Mesendoderm (in vitro differentiated cells): ENCODE measurements at regions not wholly inside any gene's neighbourhood (a gene's known extent, or its start where the extent isn't known, plus 50 kb on each side); places are given as distances from the start of the nearest gene placed in this dataset.

ENCODE experiments used
- DNase-seq: peaks from one replicate; pipeline ENCODE4 v3.0.0; 2013
- H2AK5ac ChIP-seq: 2 replicates; pipeline ENCODE4 v1.6.1; 2013; ENCODE audit warnings: low read length, inconsistent platforms
- H2BK120ac ChIP-seq: 2 replicates; pipeline ENCODE4 v1.6.1; 2013; ENCODE audit warnings: low read depth, mild to moderate bottlenecking, low read length, moderate library complexity, mixed read lengths
- H2BK15ac ChIP-seq: replicated peaks from 2 replicates; pipeline ENCODE4 v1.6.1; 2013; ENCODE audit warnings: low read depth, mild to moderate bottlenecking, moderate library complexity
- H2BK5ac ChIP-seq: 2 replicates; pipeline ENCODE4 v1.6.1; 2013; ENCODE audit warnings: low read length, inconsistent platforms
- H3K18ac ChIP-seq: 2 replicates; pipeline ENCODE4 v1.6.1; 2013; ENCODE audit warnings: mild to moderate bottlenecking, low read length, mixed read lengths
- H3K23ac ChIP-seq: one replicate; pipeline ENCODE4 v1.6.1; 2013; ENCODE audit warnings: low read length
- H3K27ac ChIP-seq: 2 replicates; pipeline ENCODE4 v1.5.1; 2013; ENCODE audit warnings: low read depth, mild to moderate bottlenecking, inconsistent platforms, low read length, moderate library complexity
- H3K27me3 ChIP-seq: 2 replicates; pipeline ENCODE4 v1.6.1; 2013; ENCODE audit warnings: low read length, control low read depth, mild to moderate bottlenecking, inconsistent platforms; ENCODE audit not compliant: insufficient read depth, poor library complexity
- H3K36me3 ChIP-seq: 2 replicates; pipeline ENCODE4 v1.6.1; 2013; ENCODE audit warnings: low read length, inconsistent platforms; ENCODE audit not compliant: control insufficient read depth, insufficient read depth
- H3K4ac ChIP-seq: one replicate; pipeline ENCODE4 v1.6.1; 2013; ENCODE audit warnings: low read depth, mild to moderate bottlenecking, low read length, moderate library complexity
- H3K4me1 ChIP-seq: 2 replicates; pipeline ENCODE4 v1.6.1; 2013; ENCODE audit warnings: low read depth, low read length, inconsistent platforms; ENCODE audit not compliant: control insufficient read depth
- H3K4me2 ChIP-seq: 2 replicates; pipeline ENCODE4 v1.6.1; 2013; ENCODE audit warnings: low read length
- H3K4me3 ChIP-seq: 2 replicates; pipeline ENCODE4 v1.5.1; 2013; ENCODE audit warnings: mild to moderate bottlenecking, low read length
- H3K56ac ChIP-seq: one replicate; pipeline ENCODE4 v1.6.1; 2013; ENCODE audit warnings: low read length
- H3K79me1 ChIP-seq: 2 replicates; pipeline ENCODE4 v1.6.1; 2013; ENCODE audit warnings: low read length, inconsistent platforms
- H3K79me2 ChIP-seq: 2 replicates; pipeline ENCODE4 v1.6.1; 2013; ENCODE audit warnings: mild to moderate bottlenecking, low read length; ENCODE audit not compliant: control insufficient read depth, insufficient read depth
- H3K9ac ChIP-seq: 2 replicates; pipeline ENCODE4 v1.6.1; 2013; ENCODE audit warnings: low read length, inconsistent platforms
- H4K5ac ChIP-seq: one replicate; pipeline ENCODE4 v1.6.1; 2013; ENCODE audit warnings: low read length
- H4K8ac ChIP-seq: one replicate; pipeline ENCODE4 v1.6.1; 2013; ENCODE audit warnings: low read depth, mild to moderate bottlenecking, control low read depth, low read length, moderate library complexity
- WGBS: extraction: QIAGEN DNeasy Blood & Tissue Kit; methylation state at CpG from one replicate; pipeline ENCODE4 v1.1.7; 2013; ENCODE audit warnings: low lambda C conversion rate, missing lambda C conversion rate; ENCODE audit not compliant: insufficient coverage; ENCODE audit errors: extremely low coverage; 5-methylcytosine and 5-hydroxymethylcytosine counted together

GRCh38 chr15:99895956-99896311 is 162.7 kb upstream of the LYSMD4 start:
- no peak overlapping the region for H3K4ac ChIP-seq

GRCh38 chr15:99895189-99895955 is 162.1 kb upstream of the LYSMD4 start:
- Histone ChIP-seq H2AK5ac (no peak overlapping the region), H3K79me1 (no peaks in the 10 kb centered on the region), H3K4me3 (no peak overlapping the region), H4K8ac (no peak overlapping the region), H3K36me3 (no peaks in the 10 kb centered on the region), H3K56ac (no peak overlapping the region), H3K9ac (no peak overlapping the region), H3K23ac (no peak overlapping the region), H4K5ac (no peak overlapping the region), H3K4ac (no peak overlapping the region), H3K4me2 (no peak overlapping the region), H3K27me3 (no peaks in the 10 kb centered on the region), H2BK5ac (no peak overlapping the region), H3K18ac (no peak overlapping the region), H2BK15ac (no peak overlapping the region), H2BK120ac (no peak overlapping the region), H3K4me1 (no peaks in the 10 kb centered on the region), H3K27ac (no peak overlapping the region), H3K79me2 (no peaks in the 10 kb centered on the region)
- WGBS = no CpG with 5 or more reads among the region's 4 CpGs
- no peak for DNase-seq

More at GRCh38 chr15:99895956-99896311, 162.7 kb upstream of the LYSMD4 start:
- no peak for DNase-seq
- H2BK5ac ChIP-seq = no peak overlapping the region
- no peak overlapping the region for H2AK5ac ChIP-seq
- no peak overlapping the region for H2BK120ac ChIP-seq
- H3K4me2 ChIP-seq = no peak overlapping the region
- no peaks in the 10 kb centered on the region for H3K36me3 ChIP-seq
- no peak overlapping the region for H3K56ac ChIP-seq
- H4K8ac ChIP-seq = no peak overlapping the region
- no peaks in the 10 kb centered on the region for H3K79me1 ChIP-seq
- H3K27me3 ChIP-seq = no peaks in the 10 kb centered on the region
- no peak overlapping the region for H2BK15ac ChIP-seq
- no peaks in the 10 kb centered on the region for H3K79me2 ChIP-seq
- H3K23ac ChIP-seq = no peak overlapping the region
- H3K4me3 ChIP-seq = no peak overlapping the region
- H3K27ac ChIP-seq = no peak overlapping the region
- 100% methylated on average over 1 of the region's 4 CpGs for WGBS
- H4K5ac ChIP-seq = no peak overlapping the region
- no peak overlapping the region for H3K9ac ChIP-seq
- H3K18ac ChIP-seq = no peak overlapping the region
- no peaks in the 10 kb centered on the region for H3K4me1 ChIP-seq

GRCh38 chr15:99878835-99879234 is 145.6 kb upstream of the LYSMD4 start:
- Histone ChIP-seq H3K79me1 (no peaks in the 10 kb centered on the region), H3K36me3 (no peaks in the 10 kb centered on the region), H3K27me3 (no peaks in the 10 kb centered on the region), H2BK5ac (no peak overlapping the region), H3K9ac (no peak overlapping the region), H4K8ac (no peak overlapping the region), H3K4me3 (no peak overlapping the region), H2BK15ac (no peak overlapping the region), H4K5ac (no peak overlapping the region), H3K4me1 (no peaks in the 10 kb centered on the region), H3K4me2 (no peak overlapping the region), H3K27ac (no peak overlapping the region), H3K56ac (no peak overlapping the region), H2AK5ac (no peak overlapping the region), H3K18ac (no peak overlapping the region), H3K79me2 (no peaks in the 10 kb centered on the region), H3K23ac (no peak overlapping the region), H3K4ac (no peak overlapping the region), H2BK120ac (no peak overlapping the region)
- WGBS = no CpG with 5 or more reads among the region's 3 CpGs
- no peak for DNase-seq

GRCh38 chr15:99873451-99873850 is 140.2 kb upstream of the LYSMD4 start:
- no peak overlapping the region for H3K56ac ChIP-seq
- no peaks in the 10 kb centered on the region for H3K79me2 ChIP-seq
- no peak overlapping the region for H4K8ac ChIP-seq
- no peak overlapping the region for H3K9ac ChIP-seq
- H3K4me2 ChIP-seq = no peak overlapping the region
- no peak for DNase-seq
- no peaks in the 10 kb centered on the region for H3K36me3 ChIP-seq
- H3K23ac ChIP-seq = no peak overlapping the region
- no peak overlapping the region for H2AK5ac ChIP-seq
- no peak overlapping the region for H3K27ac ChIP-seq
- no peak overlapping the region for H2BK120ac ChIP-seq
- no peak overlapping the region for H3K4me3 ChIP-seq
- no peak overlapping the region for H2BK15ac ChIP-seq
- H3K27me3 ChIP-seq = no peaks in the 10 kb centered on the region
- no peaks in the 10 kb centered on the region for H3K4me1 ChIP-seq
- H2BK5ac ChIP-seq = no peak overlapping the region
- no peak overlapping the region for H3K18ac ChIP-seq
- H4K5ac ChIP-seq = no peak overlapping the region
- no peaks in the 10 kb centered on the region for H3K79me1 ChIP-seq
- WGBS = no CpG with 5 or more reads among the region's 2 CpGs
- no peak overlapping the region for H3K4ac ChIP-seq

GRCh38 chr15:99863550-99864198 is 130.4 kb upstream of the LYSMD4 start:
- Histone ChIP-seq H3K4me2 (no peak overlapping the region), H3K4me3 (no peak overlapping the region), H3K79me1 (no peaks in the 10 kb centered on the region), H3K56ac (no peak overlapping the region), H4K8ac (no peak overlapping the region), H3K36me3 (no peaks in the 10 kb centered on the region), H3K9ac (no peak overlapping the region), H2AK5ac (no peak overlapping the region), H3K27me3 (no peaks in the 10 kb centered on the region), H3K79me2 (no peaks in the 10 kb centered on the region), H2BK15ac (no peak overlapping the region), H2BK5ac (no peak overlapping the region), H3K4me1 (no peaks in the 10 kb centered on the region), H3K18ac (no peak overlapping the region), H2BK120ac (no peak overlapping the region), H3K4ac (no peak overlapping the region), H3K27ac (no peak overlapping the region), H3K23ac (no peak overlapping the region), H4K5ac (no peak overlapping the region)
- no peak for DNase-seq
- no CpG with 5 or more reads among the region's 3 CpGs for WGBS
